Neural progenitor cell (in vitro differentiated cells): ENCODE measurements at regions not wholly inside any gene's neighbourhood (a gene's known extent, or its start where the extent isn't known, plus 50 kb on each side); places are given as distances from the start of the nearest gene placed in this dataset.

Experiments
- DNase-seq: peaks from one replicate; pipeline ENCODE4 v3.0.0-alpha.2; 2016; ENCODE audit warnings: low spot score
- H2AFZ ChIP-seq: fragments of 200-600 bp; sonication (generic); replicated peaks from 2 replicates; pipeline ENCODE4 v1.6.1; 2016; ENCODE audit warnings: antibody characterized with exemption
- H3F3A ChIP-seq: fragments of 200-600 bp; sonication (generic); 2 replicates; pipeline ENCODE4 v1.6.1; 2016; ENCODE audit warnings: antibody characterized with exemption, low read depth
- H3K27ac ChIP-seq: fragments of 200-600 bp; sonication (generic); 2 replicates; pipeline ENCODE4 v1.5.1; 2016; ENCODE audit warnings: mild to moderate bottlenecking
- H3K27me3 ChIP-seq: fragments of 200-600 bp; sonication (generic); 2 replicates; pipeline ENCODE4 v1.6.1; 2016; ENCODE audit warnings: mild to moderate bottlenecking, moderate library complexity
- H3K36me3 ChIP-seq: fragments of 200-600 bp; sonication (generic); 2 replicates; pipeline ENCODE4 v1.5.1; 2016
- H3K4me1 ChIP-seq: fragments of 200-600 bp; sonication (generic); 2 replicates; pipeline ENCODE4 v1.6.1; 2016; ENCODE audit warnings: mixed run types
- H3K4me2 ChIP-seq: fragments of 200-600 bp; sonication (generic); 2 replicates; pipeline ENCODE4 v1.6.1; 2016
- H3K4me3 ChIP-seq: fragments of 200-600 bp; sonication (generic); 2 replicates; pipeline ENCODE4 v1.5.1; 2016
- H3K79me2 ChIP-seq: fragments of 200-600 bp; sonication (generic); 2 replicates; pipeline ENCODE4 v1.6.1; 2016; ENCODE audit warnings: low read depth
- H3K9ac ChIP-seq: fragments of 200-600 bp; sonication (generic); 2 replicates; pipeline ENCODE4 v1.6.1; 2016
- H3K9me3 ChIP-seq: fragments of 200-600 bp; sonication (generic); 2 replicates; pipeline ENCODE4 v1.5.1; 2016; ENCODE audit warnings: low read depth
- H4K20me1 ChIP-seq: fragments of 200-600 bp; sonication (generic); 2 replicates; pipeline ENCODE4 v1.6.1; 2016; ENCODE audit warnings: low read depth
- H3K27ac Mint-ChIP-seq: 3 replicates; pipeline ENCODE4 v1.8.0; 2021; ENCODE audit warnings: mixed read lengths
- H3K27me3 Mint-ChIP-seq: 2 replicates; pipeline ENCODE4 v1.8.0; 2022; ENCODE audit warnings: low read depth, mild to moderate bottlenecking, inconsistent platforms, moderate library complexity, mixed read lengths; ENCODE audit not compliant: insufficient read depth
- H3K36me3 Mint-ChIP-seq: 3 replicates; pipeline ENCODE4 v1.8.0; 2021; ENCODE audit warnings: mixed read lengths
- H3K4me1 Mint-ChIP-seq: 3 replicates; pipeline ENCODE4 v1.8.0; 2021; ENCODE audit warnings: mixed read lengths
- H3K4me3 Mint-ChIP-seq: 3 replicates; pipeline ENCODE4 v1.8.0; 2021; ENCODE audit warnings: mild to moderate bottlenecking, moderate library complexity, mixed read lengths
- H3K9me3 Mint-ChIP-seq: 3 replicates; pipeline ENCODE4 v1.8.0; 2020; ENCODE audit warnings: mixed read lengths
- EZH2 ChIP-seq: fragments of 200-600 bp; sonication (generic); IDR thresholded peaks from 2 replicates; pipeline ENCODE4 v1.6.1; 2017; ENCODE audit warnings: antibody characterized with exemption, mild to moderate bottlenecking, moderate library complexity
- EZH2phosphoT487 ChIP-seq: fragments of 200-600 bp; sonication (generic); IDR thresholded peaks from 2 replicates; pipeline ENCODE4 v1.6.1; 2017; ENCODE audit warnings: antibody characterized with exemption
- TF ChIP-seq, protein P1 (sequence below): fragments of 200-600 bp; sonication (generic); IDR thresholded peaks from 2 replicates; pipeline ENCODE4 v1.5.1; 2017; ENCODE audit warnings: antibody characterized with exemption, mild to moderate bottlenecking

DNA sequence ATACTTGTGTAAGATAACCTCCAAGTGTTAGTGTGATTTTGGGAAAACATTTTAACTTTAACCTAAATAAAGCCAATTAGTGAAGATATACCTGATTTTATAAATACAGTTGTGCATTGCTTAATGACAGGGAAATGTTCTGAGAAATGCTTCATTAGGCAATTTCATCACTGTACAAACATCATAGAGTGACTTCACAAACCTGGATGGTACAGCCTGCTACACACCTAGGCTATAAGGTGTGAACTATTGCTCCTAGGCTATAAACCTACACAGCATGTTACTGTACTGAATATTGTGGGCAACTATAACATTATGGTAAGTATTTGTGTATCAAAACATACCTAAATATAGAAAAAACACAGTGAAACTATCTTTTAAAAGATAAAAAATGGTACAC is 166.8 kb upstream of the TARS1 start:
- Histone ChIP-seq H3F3A (no peaks in the 10 kb centered on the region), H3K4me3 (no peak overlapping the region), H2AFZ (no peak overlapping the region), H3K4me1 (peaks cover 11% of the 10 kb centered on the region), H4K20me1 (no peaks in the 10 kb centered on the region), H3K4me2 (no peak overlapping the region), H3K9ac (no peak overlapping the region), H3K79me2 (no peaks in the 10 kb centered on the region), H3K27ac (no peak overlapping the region), H3K27me3 (no peaks in the 10 kb centered on the region), H3K36me3 (no peaks in the 10 kb centered on the region), H3K9me3 (no peaks in the 10 kb centered on the region)
- H3K4me1 Mint-ChIP-seq = peaks cover 13% of the 10 kb centered on the region
- H3K27ac Mint-ChIP-seq = no peak overlapping the region
- DNase-seq = no peak
- no peak overlapping the region for H3K4me3 Mint-ChIP-seq
- no peaks in the 10 kb centered on the region for H3K27me3 Mint-ChIP-seq
- no peaks in the 10 kb centered on the region for H3K36me3 Mint-ChIP-seq
- no peaks in the 10 kb centered on the region for H3K9me3 Mint-ChIP-seq
- TF ChIP-seq, protein P1, sequence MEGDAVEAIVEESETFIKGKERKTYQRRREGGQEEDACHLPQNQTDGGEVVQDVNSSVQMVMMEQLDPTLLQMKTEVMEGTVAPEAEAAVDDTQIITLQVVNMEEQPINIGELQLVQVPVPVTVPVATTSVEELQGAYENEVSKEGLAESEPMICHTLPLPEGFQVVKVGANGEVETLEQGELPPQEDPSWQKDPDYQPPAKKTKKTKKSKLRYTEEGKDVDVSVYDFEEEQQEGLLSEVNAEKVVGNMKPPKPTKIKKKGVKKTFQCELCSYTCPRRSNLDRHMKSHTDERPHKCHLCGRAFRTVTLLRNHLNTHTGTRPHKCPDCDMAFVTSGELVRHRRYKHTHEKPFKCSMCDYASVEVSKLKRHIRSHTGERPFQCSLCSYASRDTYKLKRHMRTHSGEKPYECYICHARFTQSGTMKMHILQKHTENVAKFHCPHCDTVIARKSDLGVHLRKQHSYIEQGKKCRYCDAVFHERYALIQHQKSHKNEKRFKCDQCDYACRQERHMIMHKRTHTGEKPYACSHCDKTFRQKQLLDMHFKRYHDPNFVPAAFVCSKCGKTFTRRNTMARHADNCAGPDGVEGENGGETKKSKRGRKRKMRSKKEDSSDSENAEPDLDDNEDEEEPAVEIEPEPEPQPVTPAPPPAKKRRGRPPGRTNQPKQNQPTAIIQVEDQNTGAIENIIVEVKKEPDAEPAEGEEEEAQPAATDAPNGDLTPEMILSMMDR = no peak
- TF ChIP-seq EZH2phosphoT487 (no peak), EZH2 (no peak)

DNA sequence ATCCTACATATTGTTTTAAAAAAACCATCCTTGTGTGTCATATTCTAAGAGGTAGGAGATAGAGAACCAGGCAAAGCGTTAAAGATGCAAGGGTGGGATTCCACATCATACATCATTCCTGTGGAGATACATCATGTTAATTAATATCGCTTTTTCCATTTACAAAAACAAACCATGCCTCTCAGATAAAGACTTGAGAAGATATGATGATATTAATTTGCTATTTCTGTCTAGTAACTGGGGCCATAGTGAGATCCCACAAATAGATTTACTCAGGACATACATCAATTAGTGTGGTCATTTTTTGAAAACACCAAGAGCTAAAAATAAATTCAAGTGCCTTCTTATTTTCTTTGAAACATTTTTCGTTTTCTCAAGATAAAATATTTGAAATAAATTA is 165.4 kb upstream of the TARS1 start:
- Histone ChIP-seq H3K9me3 (no peaks in the 10 kb centered on the region), H3F3A (no peaks in the 10 kb centered on the region), H3K27me3 (no peaks in the 10 kb centered on the region), H2AFZ (no peak overlapping the region), H3K27ac (no peak overlapping the region), H4K20me1 (no peaks in the 10 kb centered on the region), H3K4me1 (peaks cover 11% of the 10 kb centered on the region), H3K79me2 (no peaks in the 10 kb centered on the region), H3K4me3 (no peak overlapping the region), H3K36me3 (no peaks in the 10 kb centered on the region), H3K9ac (no peak overlapping the region), H3K4me2 (no peak overlapping the region)
- no peaks in the 10 kb centered on the region for H3K9me3 Mint-ChIP-seq
- H3K27me3 Mint-ChIP-seq = no peaks in the 10 kb centered on the region
- no peak overlapping the region for H3K27ac Mint-ChIP-seq
- no peak overlapping the region for H3K4me3 Mint-ChIP-seq
- DNase-seq = no peak
- no peaks in the 10 kb centered on the region for H3K36me3 Mint-ChIP-seq
- peaks cover 13% of the 10 kb centered on the region for H3K4me1 Mint-ChIP-seq
- TF ChIP-seq, protein P1 = no peak
- no peak for TF ChIP-seq EZH2
- no peak for TF ChIP-seq EZH2phosphoT487

DNA sequence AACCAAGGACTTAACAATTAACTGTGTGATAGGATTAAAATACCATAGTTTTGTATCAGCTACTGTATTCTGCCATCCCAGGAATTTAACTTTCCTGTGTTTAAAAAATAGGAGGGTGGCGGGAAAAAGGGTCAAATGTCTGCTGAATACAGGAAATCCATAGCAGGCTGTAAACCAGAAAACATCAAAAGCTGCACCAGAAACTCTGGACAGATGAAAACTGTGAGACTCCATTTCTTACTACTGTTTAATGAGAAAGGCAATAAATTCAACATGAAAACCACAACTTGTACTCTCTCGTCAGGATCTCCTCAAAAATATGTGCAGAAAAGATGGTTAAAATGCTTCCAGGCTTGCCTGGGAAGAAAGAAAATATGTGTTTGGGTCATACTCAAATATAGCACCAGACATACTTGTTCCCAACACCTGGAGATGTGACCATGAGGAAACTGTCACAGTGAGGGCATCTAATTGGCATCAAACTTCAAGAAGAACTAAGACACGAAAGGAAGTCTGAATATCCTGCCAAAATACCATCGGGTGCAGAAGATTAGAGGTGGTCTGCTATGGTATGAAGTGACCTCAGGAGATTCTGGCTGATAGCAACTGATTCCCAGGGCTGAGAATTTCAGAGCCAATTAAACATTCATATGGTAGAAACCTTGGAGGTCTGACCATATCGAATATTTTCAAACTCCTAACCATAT is 164.7 kb upstream of the TARS1 start:
- Mint-ChIP-seq H3K36me3 (no peaks in the 10 kb centered on the region), H3K4me1 (peaks cover 13% of the 10 kb centered on the region), H3K27ac (no peak overlapping the region), H3K9me3 (no peaks in the 10 kb centered on the region), H3K4me3 (no peak overlapping the region), H3K27me3 (no peaks in the 10 kb centered on the region)
- no peak overlapping the region for H3K9ac ChIP-seq
- DNase-seq = no peak
- H3K79me2 ChIP-seq = no peaks in the 10 kb centered on the region
- no peaks in the 10 kb centered on the region for H3K27me3 ChIP-seq
- no peak overlapping the region for H3K4me2 ChIP-seq
- peaks cover 11% of the 10 kb centered on the region for H3K4me1 ChIP-seq
- no peak overlapping the region for H3K27ac ChIP-seq
- no peaks in the 10 kb centered on the region for H3K9me3 ChIP-seq
- H4K20me1 ChIP-seq = no peaks in the 10 kb centered on the region
- no peaks in the 10 kb centered on the region for H3K36me3 ChIP-seq
- no peak overlapping the region for H3K4me3 ChIP-seq
- H3F3A ChIP-seq = no peaks in the 10 kb centered on the region
- no peak overlapping the region for H2AFZ ChIP-seq
- TF ChIP-seq EZH2phosphoT487 = no peak
- TF ChIP-seq, protein P1 = no peak
